LNCAP (cell line): ENCODE measurements at regions not wholly inside any gene's neighbourhood (a gene's known extent, or its start where the extent isn't known, plus 50 kb on each side); places are given as distances from the start of the nearest gene placed in this dataset.

ENCODE experiments used
- TF ChIP-seq, protein P1 (sequence below): fragments of 450-650 bp; IDR thresholded peaks from 2 replicates; pipeline ENCODE4 v1.5.1; 2017; ENCODE audit warnings: mild to moderate bottlenecking

DNA sequence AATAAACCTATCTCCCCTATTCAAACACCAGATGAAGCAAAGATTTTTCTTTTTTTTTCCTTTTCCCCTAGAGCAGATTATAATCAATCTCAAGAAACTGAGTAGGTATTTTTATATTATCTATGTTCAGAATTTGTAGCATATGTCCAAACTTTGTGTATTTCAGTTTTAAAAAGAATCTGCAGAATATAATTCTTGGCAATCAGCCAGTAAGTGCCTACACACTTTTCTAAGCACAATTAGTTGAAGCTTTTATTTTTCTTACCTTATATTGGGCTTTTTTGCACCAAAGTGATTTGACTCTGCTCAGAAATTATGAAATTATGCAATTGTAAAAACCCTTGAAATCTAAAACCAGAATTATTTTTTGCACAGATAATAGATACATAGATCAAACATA is 315.8 kb upstream of the PHF14 start:
- TF ChIP-seq, protein P1, sequence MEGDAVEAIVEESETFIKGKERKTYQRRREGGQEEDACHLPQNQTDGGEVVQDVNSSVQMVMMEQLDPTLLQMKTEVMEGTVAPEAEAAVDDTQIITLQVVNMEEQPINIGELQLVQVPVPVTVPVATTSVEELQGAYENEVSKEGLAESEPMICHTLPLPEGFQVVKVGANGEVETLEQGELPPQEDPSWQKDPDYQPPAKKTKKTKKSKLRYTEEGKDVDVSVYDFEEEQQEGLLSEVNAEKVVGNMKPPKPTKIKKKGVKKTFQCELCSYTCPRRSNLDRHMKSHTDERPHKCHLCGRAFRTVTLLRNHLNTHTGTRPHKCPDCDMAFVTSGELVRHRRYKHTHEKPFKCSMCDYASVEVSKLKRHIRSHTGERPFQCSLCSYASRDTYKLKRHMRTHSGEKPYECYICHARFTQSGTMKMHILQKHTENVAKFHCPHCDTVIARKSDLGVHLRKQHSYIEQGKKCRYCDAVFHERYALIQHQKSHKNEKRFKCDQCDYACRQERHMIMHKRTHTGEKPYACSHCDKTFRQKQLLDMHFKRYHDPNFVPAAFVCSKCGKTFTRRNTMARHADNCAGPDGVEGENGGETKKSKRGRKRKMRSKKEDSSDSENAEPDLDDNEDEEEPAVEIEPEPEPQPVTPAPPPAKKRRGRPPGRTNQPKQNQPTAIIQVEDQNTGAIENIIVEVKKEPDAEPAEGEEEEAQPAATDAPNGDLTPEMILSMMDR = no peak

DNA sequence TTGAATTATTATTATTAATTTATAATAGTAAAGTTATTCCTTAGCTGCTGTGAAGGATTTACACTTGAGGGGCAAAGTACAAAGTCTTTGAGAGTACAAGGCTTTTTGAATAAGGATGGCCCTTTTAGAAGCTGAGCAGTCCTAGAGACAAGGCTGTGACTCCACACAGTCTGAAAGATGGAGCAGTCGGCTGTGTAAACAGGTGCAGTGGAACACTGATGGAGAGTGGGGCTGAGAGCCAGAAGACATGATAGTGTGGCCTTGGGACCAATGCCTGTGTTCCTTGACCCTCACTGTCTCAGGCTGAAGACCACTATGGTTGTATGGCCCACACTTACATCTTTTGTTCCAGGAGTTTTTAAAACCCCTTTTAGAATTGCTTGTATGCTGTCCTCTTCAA is 311.2 kb upstream of the PHF14 start:
- TF ChIP-seq, protein P1 = no peak

DNA sequence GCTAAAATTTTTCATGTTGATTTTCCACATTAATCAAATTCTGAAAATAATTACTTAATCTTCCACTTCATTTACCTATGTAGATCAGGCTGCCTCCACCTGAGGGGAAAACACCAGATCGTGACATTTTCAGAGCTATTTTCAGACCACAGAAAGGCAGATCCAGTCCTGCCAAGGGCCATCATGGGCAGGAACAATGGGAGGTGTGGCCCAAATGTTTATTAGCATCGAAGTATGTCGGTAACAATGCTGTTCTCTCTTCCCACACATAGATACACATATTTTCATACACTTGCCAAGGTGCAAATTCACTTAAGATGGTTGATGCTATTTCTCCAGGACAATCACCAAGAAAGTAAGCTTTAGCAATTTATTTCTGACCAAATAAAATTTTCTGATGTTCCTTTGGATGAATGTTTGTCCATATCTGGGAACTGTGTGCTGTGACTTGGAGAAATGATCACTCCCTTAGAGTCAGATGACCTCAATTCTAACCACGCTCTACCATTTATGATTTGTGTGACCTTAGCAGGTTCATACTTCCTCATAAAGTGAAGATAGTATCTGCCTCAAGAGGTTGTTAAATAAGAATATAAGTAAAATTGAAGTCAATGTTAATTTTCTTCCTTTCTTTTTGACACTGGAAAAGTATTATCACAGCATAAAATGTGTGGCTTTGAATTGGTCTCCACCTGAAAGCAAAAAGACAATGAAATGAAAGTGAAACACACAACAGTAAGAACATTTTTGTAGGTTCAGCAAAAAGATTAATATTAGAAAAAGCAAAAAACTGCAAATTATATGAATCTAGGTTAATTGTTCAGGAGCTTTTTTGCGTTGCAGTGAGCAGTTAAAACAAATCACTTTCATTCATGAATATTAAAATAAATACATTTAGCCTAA is 310.4 kb upstream of the PHF14 start:
- TF ChIP-seq, protein P1 = no peak

DNA sequence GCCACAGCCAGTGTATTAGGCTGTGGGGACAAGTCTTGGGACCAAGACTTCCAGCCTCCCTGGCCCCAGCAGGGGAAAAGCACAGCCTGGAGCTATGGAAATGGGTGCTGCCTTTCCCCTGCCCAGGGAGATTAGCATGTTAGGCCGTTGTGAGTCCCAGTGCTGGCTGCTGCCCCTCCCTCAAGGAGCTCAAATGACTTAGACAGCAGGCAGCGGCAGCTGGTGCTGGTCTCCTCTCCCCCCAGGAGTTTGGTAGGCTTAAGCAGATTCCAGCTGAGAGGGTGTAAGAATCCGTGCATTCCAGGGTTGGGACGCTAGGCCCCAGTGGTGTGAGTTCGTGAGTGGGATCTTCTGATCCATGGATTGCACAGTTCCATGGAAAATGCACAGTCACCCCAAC is 301.5 kb upstream of the PHF14 start:
- TF ChIP-seq, protein P1 = no peak

DNA sequence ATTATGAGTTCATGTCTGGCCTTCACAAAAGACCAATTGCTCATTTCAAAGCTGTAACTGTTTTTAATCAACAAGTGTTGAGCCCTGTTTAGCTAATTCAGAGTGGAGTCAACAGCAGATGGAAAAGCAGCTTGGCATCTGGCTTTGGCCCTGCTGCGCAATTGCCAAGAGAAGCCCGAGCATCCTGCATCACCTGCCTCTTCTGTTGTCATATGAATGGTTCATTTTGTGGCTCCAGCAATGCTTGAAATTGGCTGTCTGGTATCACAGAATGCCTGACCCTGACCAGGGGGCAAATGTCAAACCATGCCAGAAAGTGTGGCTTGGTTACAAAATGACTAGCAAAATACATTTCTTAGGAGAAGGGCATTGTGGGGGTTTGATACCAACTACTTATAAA is 296.5 kb upstream of the PHF14 start:
- TF ChIP-seq, protein P1 = no peak

DNA sequence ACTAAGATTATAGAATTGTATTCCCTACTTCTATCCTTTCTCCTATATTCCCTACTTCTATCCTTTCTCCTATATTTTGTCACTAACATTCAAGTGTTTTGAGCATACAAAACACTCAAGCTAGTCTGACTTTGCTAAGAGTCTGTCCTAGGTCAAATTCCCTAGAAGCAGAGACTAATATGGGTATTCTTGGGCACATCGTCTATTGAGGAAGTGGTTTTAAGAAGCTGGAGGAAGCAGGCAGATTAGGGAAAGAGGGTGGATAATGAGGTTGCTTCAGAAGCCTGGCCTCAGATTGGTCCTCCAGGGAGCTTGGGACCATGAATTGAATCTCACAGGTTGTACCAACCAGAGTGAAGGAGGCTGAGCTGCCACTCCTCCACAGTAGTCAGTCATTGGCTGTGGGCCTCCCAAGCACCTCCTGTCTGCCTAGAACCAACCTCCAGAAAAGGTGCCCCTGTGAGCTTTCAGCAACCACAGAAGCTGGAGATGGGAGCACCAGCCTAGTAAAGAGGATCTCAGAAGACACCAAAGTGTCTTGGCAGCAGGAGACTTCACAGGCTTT is 295.9 kb upstream of the PHF14 start:
- TF ChIP-seq, protein P1 = no peak

DNA sequence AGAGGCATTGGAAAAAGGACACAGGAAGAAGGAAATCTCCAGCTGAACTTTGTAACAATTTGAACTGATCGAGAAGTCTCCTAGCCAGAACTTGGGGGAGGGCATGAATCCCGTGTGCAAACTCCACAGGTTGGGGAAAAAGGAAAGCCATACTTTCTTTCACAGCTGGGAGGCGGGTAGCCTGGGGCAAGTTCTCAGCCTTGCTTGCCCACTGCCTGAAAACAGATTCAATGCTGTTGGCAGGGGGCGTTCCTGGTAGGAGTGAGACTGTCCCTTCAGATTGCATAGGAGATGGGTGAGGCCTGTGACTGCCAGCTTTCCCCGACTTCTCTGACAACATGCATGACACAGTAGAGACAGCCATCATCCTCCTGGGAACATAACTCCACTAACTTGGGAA is 289.1 kb upstream of the PHF14 start:
- TF ChIP-seq, protein P1 = no peak
